ENCODE measurements at regions not wholly inside any gene's neighbourhood (a gene's known extent, or its start where the extent isn't known, plus 50 kb on each side); places are given as distances from the start of the nearest gene placed in this dataset.

DNA sequence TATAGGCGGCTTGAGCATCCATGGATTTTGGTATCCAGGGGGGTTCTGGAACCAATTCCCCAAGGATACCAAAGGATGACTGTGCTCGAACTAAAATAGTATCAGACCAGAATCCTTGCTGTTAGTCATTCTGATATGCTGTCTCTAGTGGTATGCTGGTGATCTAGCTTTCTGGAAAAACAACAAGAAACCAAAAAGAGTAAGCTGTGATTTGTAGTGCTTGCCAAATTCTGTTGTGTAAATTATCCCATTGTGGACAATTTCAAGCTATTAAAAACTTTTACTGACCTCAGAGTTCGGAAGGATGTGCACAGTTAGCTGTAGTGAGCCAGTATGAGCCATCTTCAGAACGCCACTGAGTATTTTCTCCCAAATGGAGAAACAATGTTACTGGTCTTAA lies 99.0 kb upstream of the FBN2 start:
- H3K4me1 ChIP-seq = no peaks in the 10 kb centered on the region
- ChIA-PET CTCF (no interaction called here), POLR2A (no interaction called here)
- H3K27me3 ChIP-seq (replicated peaks; ENCODE audit: control insufficient read depth, insufficient read depth, low read length) = no peaks in the 10 kb centered on the region
- intact Hi-C loops (cut with micrococcal nuclease; ENCODE audit: unreplicated experiment) = no loop called here
- Mint-ChIP-seq H3K4me3 (ENCODE audit: unreplicated experiment) (no peak overlapping the region), H3K4me1 (ENCODE audit: low read depth, unreplicated experiment) (no peaks in the 10 kb centered on the region), H3K27me3 (ENCODE audit: insufficient read depth, unreplicated experiment) (no peaks in the 10 kb centered on the region), H3K27ac (ENCODE audit: unreplicated experiment) (no peak overlapping the region), H3K9me3 (ENCODE audit: unreplicated experiment) (no peaks in the 10 kb centered on the region), H3K36me3 (ENCODE audit: insufficient read depth, unreplicated experiment) (no peaks in the 10 kb centered on the region)
- no TSS peak for BruUV-seq (replicated peaks)
- no peak overlapping the region for H3K4me3 ChIP-seq (ENCODE audit: low read depth, low read length)
- H3K36me3 ChIP-seq (ENCODE audit: control insufficient read depth, insufficient read depth, low read length) = no peaks in the 10 kb centered on the region
- DNase-seq = no peak
- TF ChIP-seq, protein P1, sequence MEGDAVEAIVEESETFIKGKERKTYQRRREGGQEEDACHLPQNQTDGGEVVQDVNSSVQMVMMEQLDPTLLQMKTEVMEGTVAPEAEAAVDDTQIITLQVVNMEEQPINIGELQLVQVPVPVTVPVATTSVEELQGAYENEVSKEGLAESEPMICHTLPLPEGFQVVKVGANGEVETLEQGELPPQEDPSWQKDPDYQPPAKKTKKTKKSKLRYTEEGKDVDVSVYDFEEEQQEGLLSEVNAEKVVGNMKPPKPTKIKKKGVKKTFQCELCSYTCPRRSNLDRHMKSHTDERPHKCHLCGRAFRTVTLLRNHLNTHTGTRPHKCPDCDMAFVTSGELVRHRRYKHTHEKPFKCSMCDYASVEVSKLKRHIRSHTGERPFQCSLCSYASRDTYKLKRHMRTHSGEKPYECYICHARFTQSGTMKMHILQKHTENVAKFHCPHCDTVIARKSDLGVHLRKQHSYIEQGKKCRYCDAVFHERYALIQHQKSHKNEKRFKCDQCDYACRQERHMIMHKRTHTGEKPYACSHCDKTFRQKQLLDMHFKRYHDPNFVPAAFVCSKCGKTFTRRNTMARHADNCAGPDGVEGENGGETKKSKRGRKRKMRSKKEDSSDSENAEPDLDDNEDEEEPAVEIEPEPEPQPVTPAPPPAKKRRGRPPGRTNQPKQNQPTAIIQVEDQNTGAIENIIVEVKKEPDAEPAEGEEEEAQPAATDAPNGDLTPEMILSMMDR (IDR thresholded peaks at IDR 0.05; ENCODE audit: insufficient read depth in 1 of 2, low read depth in 1 of 2, low read length in 1 of 2, severe bottlenecking in 1 of 2, unreplicated experiment in 1 of 2) = no peak
- H3K9me3 ChIP-seq = no peaks in the 10 kb centered on the region

DNA sequence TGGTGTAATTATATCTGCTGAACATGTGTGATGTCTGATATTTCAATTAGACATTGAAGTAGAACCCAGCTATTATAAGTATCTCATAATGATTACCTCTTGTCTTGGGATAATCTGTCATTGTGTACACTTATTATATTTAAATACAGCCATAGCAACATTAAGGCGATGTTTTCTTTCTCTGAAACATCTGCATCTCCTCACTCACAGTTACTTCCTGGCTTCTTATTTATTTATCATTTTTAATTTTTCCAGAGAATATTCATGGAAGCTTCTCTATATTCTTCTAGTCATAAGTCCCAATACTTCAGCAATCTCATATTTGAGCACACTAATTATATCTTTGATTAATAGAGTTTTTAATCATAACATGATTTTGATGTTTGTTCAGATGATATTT lies 103.8 kb upstream of the FBN2 start:
- ChIA-PET CTCF (no interaction called here), POLR2A (no interaction called here)
- no peak for DNase-seq
- Histone ChIP-seq H3K27me3 (replicated peaks; ENCODE audit: control insufficient read depth, insufficient read depth, low read length) (no peaks in the 10 kb centered on the region), H3K9me3 (no peaks in the 10 kb centered on the region), H3K36me3 (ENCODE audit: control insufficient read depth, insufficient read depth, low read length) (no peaks in the 10 kb centered on the region), H3K4me1 (no peaks in the 10 kb centered on the region), H3K4me3 (ENCODE audit: low read depth, low read length) (no peak overlapping the region)
- Mint-ChIP-seq H3K27ac (ENCODE audit: unreplicated experiment) (no peak overlapping the region), H3K9me3 (ENCODE audit: unreplicated experiment) (no peaks in the 10 kb centered on the region), H3K4me3 (ENCODE audit: unreplicated experiment) (no peak overlapping the region), H3K36me3 (ENCODE audit: insufficient read depth, unreplicated experiment) (no peaks in the 10 kb centered on the region), H3K27me3 (ENCODE audit: insufficient read depth, unreplicated experiment) (peaks cover 3% of the 10 kb centered on the region), H3K4me1 (ENCODE audit: low read depth, unreplicated experiment) (no peaks in the 10 kb centered on the region)
- intact Hi-C loops (cut with micrococcal nuclease; ENCODE audit: unreplicated experiment) = no loop called here
- TF ChIP-seq, protein P1 (IDR thresholded peaks at IDR 0.05; ENCODE audit: insufficient read depth in 1 of 2, low read depth in 1 of 2, low read length in 1 of 2, severe bottlenecking in 1 of 2, unreplicated experiment in 1 of 2) = no peak
- no TSS peak for BruUV-seq (replicated peaks)

DNA sequence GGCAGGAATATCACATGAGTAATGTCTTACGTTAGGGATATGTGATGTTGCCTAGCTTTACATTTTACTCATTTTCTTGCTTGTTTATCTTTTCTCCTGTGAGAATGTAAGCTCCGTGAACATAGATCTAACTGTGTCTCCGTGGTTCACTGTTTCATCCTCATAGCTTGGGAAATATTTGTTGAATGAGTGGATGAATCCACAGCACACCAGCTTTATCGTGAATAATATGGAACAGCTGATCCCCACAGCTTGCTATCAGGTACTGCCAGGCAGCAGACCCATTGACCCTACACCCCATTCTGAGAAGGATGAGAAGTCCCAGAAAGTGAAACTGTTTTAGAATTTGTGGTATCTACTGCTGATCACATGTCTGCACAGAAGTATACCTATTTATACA lies 106.8 kb upstream of the FBN2 start:
- ChIA-PET POLR2A (no interaction called here), CTCF (no interaction called here)
- intact Hi-C loops (cut with micrococcal nuclease; ENCODE audit: unreplicated experiment) = no loop called here
- Mint-ChIP-seq H3K4me1 (ENCODE audit: low read depth, unreplicated experiment) (no peaks in the 10 kb centered on the region), H3K36me3 (ENCODE audit: insufficient read depth, unreplicated experiment) (no peaks in the 10 kb centered on the region), H3K4me3 (ENCODE audit: unreplicated experiment) (no peak overlapping the region), H3K9me3 (ENCODE audit: unreplicated experiment) (no peaks in the 10 kb centered on the region), H3K27ac (ENCODE audit: unreplicated experiment) (no peak overlapping the region), H3K27me3 (ENCODE audit: insufficient read depth, unreplicated experiment) (peaks cover 3% of the 10 kb centered on the region)
- no TSS peak for BruUV-seq (replicated peaks)
- no peaks in the 10 kb centered on the region for H3K27me3 ChIP-seq (replicated peaks; ENCODE audit: control insufficient read depth, insufficient read depth, low read length)
- no peaks in the 10 kb centered on the region for H3K9me3 ChIP-seq
- no peaks in the 10 kb centered on the region for H3K36me3 ChIP-seq (ENCODE audit: control insufficient read depth, insufficient read depth, low read length)
- DNase-seq = no peak
- TF ChIP-seq, protein P1 (IDR thresholded peaks at IDR 0.05; ENCODE audit: insufficient read depth in 1 of 2, low read depth in 1 of 2, low read length in 1 of 2, severe bottlenecking in 1 of 2, unreplicated experiment in 1 of 2) = no peak
- no peak overlapping the region for H3K4me3 ChIP-seq (ENCODE audit: low read depth, low read length)
- H3K4me1 ChIP-seq = no peaks in the 10 kb centered on the region
